ENCODE measurements at regions not wholly inside any gene's neighbourhood (a gene's known extent, or its start where the extent isn't known, plus 50 kb on each side); places are given as distances from the start of the nearest gene placed in this dataset.

GRCh38 chr4:28227764-28228163, 1367.1 kb downstream of the STIM2 start:
- TF ChIP-seq CTCF (IDR thresholded peaks at IDR 0.05) (no peak), POLR2A (IDR thresholded peaks at IDR 0.05) (no peak)
